ENCODE measurements at regions not wholly inside any gene's neighbourhood (a gene's known extent, or its start where the extent isn't known, plus 50 kb on each side); places are given as distances from the start of the nearest gene placed in this dataset.

GRCh38 chr9:80410106-80410505 is 838.3 kb downstream of the TLE4 start:
- H3K4me2 ChIP-seq (ENCODE audit: control insufficient read depth, extremely low read depth, insufficient read depth, low read depth, low read length) = no peak overlapping the region
- no peaks in the 10 kb centered on the region for H3K36me3 ChIP-seq (ENCODE audit: control insufficient read depth in 2 of 2, extremely low read depth in 1 of 2, insufficient read depth in 2 of 2, low read length in 2 of 2)
- H3K9me1 ChIP-seq (ENCODE audit: control insufficient read depth, extremely low read depth, insufficient read depth, low read length) = no peaks in the 10 kb centered on the region
- no peaks in the 10 kb centered on the region for H3K9me3 ChIP-seq (ENCODE audit: control insufficient read depth, low read depth, low read length)
- FAIRE-seq (no peak), DNase-seq (ENCODE audit: low read depth, low spot score) (no peak)
- H3K4me3 ChIP-seq (ENCODE audit: control insufficient read depth in 2 of 3, extremely low read depth in 1 of 3, insufficient read depth in 2 of 3, low read depth in 1 of 3, low read length in 3 of 3) = no peak overlapping the region
- H3K79me2 ChIP-seq (ENCODE audit: control insufficient read depth, insufficient read depth, low read length) = no peaks in the 10 kb centered on the region
- no peaks in the 10 kb centered on the region for H4K20me1 ChIP-seq (ENCODE audit: control insufficient read depth, extremely low read depth, insufficient read depth, low read length)
- H3K27me3 ChIP-seq (ENCODE audit: control insufficient read depth, extremely low read depth, insufficient read depth, low read length) = no peaks in the 10 kb centered on the region
- dilution Hi-C loops (cut with MboI; ENCODE audit: extremely low pct_ligation_motif_present, low sequenced_read_pairs) = no loop called here
- no peaks in the 10 kb centered on the region for H3K4me1 ChIP-seq (ENCODE audit: control insufficient read depth, extremely low read depth, insufficient read depth, low read length)
- TF ChIP-seq CTCF (optimal IDR thresholded peaks at IDR 0.05 in 1 of 3, IDR thresholded peaks at IDR 0.05 in 1 of 3, conservative IDR thresholded peaks at IDR 0.05 in 1 of 3; ENCODE audit: extremely low read depth in 1 of 3, insufficient read depth in 2 of 3, low read length in 3 of 3) (no peak), EZH2 (IDR thresholded peaks at IDR 0.05; ENCODE audit: low read length) (no peak)
- H2AFZ ChIP-seq (ENCODE audit: control insufficient read depth, low read length) = no peak overlapping the region
- H3K9ac ChIP-seq (ENCODE audit: control insufficient read depth, extremely low read depth, insufficient read depth, low read length) = no peak overlapping the region
- H3K27ac ChIP-seq (ENCODE audit: control insufficient read depth, insufficient read depth, low read length) = no peak overlapping the region

- Histone ChIP-seq H3K36me3 (ENCODE audit: control insufficient read depth in 2 of 2, extremely low read depth in 1 of 2, insufficient read depth in 2 of 2, low read length in 2 of 2) (no peaks in the 10 kb centered on the region), H3K4me2 (ENCODE audit: control insufficient read depth, extremely low read depth, insufficient read depth, low read depth, low read length) (no peak overlapping the region), H3K9ac (ENCODE audit: control insufficient read depth, extremely low read depth, insufficient read depth, low read length) (no peak overlapping the region), H4K20me1 (ENCODE audit: control insufficient read depth, extremely low read depth, insufficient read depth, low read length) (no peaks in the 10 kb centered on the region), H3K9me3 (ENCODE audit: control insufficient read depth, low read depth, low read length) (no peaks in the 10 kb centered on the region), H2AFZ (ENCODE audit: control insufficient read depth, low read length) (no peak overlapping the region), H3K4me1 (ENCODE audit: control insufficient read depth, extremely low read depth, insufficient read depth, low read length) (no peaks in the 10 kb centered on the region), H3K9me1 (ENCODE audit: control insufficient read depth, extremely low read depth, insufficient read depth, low read length) (no peaks in the 10 kb centered on the region), H3K27me3 (ENCODE audit: control insufficient read depth, extremely low read depth, insufficient read depth, low read length) (no peaks in the 10 kb centered on the region), H3K27ac (ENCODE audit: control insufficient read depth, insufficient read depth, low read length) (no peak overlapping the region), H3K4me3 (ENCODE audit: control insufficient read depth in 2 of 3, extremely low read depth in 1 of 3, insufficient read depth in 2 of 3, low read depth in 1 of 3, low read length in 3 of 3) (no peak overlapping the region), H3K79me2 (ENCODE audit: control insufficient read depth, insufficient read depth, low read length) (no peaks in the 10 kb centered on the region)
- TF ChIP-seq CTCF (optimal IDR thresholded peaks at IDR 0.05 in 1 of 3, IDR thresholded peaks at IDR 0.05 in 1 of 3, conservative IDR thresholded peaks at IDR 0.05 in 1 of 3; ENCODE audit: extremely low read depth in 1 of 3, insufficient read depth in 2 of 3, low read length in 3 of 3) = no peak
- TF ChIP-seq EZH2 (IDR thresholded peaks at IDR 0.05; ENCODE audit: low read length) = no peak
- DNase-seq (ENCODE audit: low read depth, low spot score) (no peak), FAIRE-seq (no peak)
- dilution Hi-C loops (cut with MboI; ENCODE audit: extremely low pct_ligation_motif_present, low sequenced_read_pairs) = no loop called here
Observed at GRCh38 chr9:80407220-80407619, 835.5 kb downstream of the TLE4 start.
